ENCODE measurements at regions not wholly inside any gene's neighbourhood (a gene's known extent, or its start where the extent isn't known, plus 50 kb on each side); places are given as distances from the start of the nearest gene placed in this dataset.

- no peak overlapping the region for H3K18ac ChIP-seq (ENCODE audit: low read depth, low read length)
- H3K9me1 ChIP-seq (ENCODE audit: insufficient read depth, low read length): no peaks in the 10 kb centered on the region
- H3K14ac ChIP-seq (replicated peaks; ENCODE audit: low read depth, low read length): no peak overlapping the region
- no peak overlapping the region for H2AK9ac ChIP-seq (replicated peaks; ENCODE audit: low read depth, low read length, poor library complexity)
- no CpG with 5 or more reads among the region's 5 CpGs for WGBS, 2 experiments (ENCODE audit: extremely low coverage in 2 of 2, insufficient read length in 1 of 2)
- H3K23ac ChIP-seq (ENCODE audit: low read depth, low read length): no peak overlapping the region
- ChIA-PET POLR2A (ENCODE audit: unreplicated experiment) (no interaction called here), CTCF (no interaction called here)
- H3K4me2 ChIP-seq (ENCODE audit: low read depth, low read length): no peak overlapping the region
- no peaks in the 10 kb centered on the region for H4K20me1 ChIP-seq (ENCODE audit: insufficient read depth, low read length)
- H2BK15ac ChIP-seq (ENCODE audit: low read depth, low read length): no peak overlapping the region
- H3K79me1 ChIP-seq (ENCODE audit: low read depth in 1 of 2, low read length in 2 of 2): no peaks in the 10 kb centered on the region
- H3K27me3 ChIP-seq (ENCODE audit: control insufficient read depth, insufficient read depth, low read length): no peaks in the 10 kb centered on the region
- no peak overlapping the region for H3K27ac ChIP-seq (ENCODE audit: insufficient read depth, low read length)
- no peak overlapping the region for H2BK5ac ChIP-seq (ENCODE audit: low read depth, low read length, poor library complexity, severe bottlenecking)
- no peaks in the 10 kb centered on the region for H3K36me3 ChIP-seq (ENCODE audit: control insufficient read depth, insufficient read depth, low read length)
- H3K56ac ChIP-seq (ENCODE audit: extremely low read depth, insufficient read depth, low read length): no peak overlapping the region
- dilution Hi-C loops (cut with HindIII; ENCODE audit: low sequenced_read_pairs, unreplicated experiment): no loop called here
- no peak overlapping the region for H3K4me3 ChIP-seq (ENCODE audit: insufficient read depth, low read depth, low read length)
- 0 out of 2 replicates have a peak, but pooled peaks cover 2% of the 10 kb centered on the region for H3K9me3 ChIP-seq (ENCODE audit: control insufficient read depth, insufficient read depth, low read length)
- H3K4ac ChIP-seq (ENCODE audit: low read depth, low read length): no peak overlapping the region
- DNase-seq: no peak
- no peak overlapping the region for H2BK20ac ChIP-seq (ENCODE audit: low read depth, low read length)
- intact Hi-C loops (cut with micrococcal nuclease): no loop called here
- no peak overlapping the region for H4K8ac ChIP-seq (ENCODE audit: low read depth in 2 of 2, low read length in 2 of 2)
- H4K91ac ChIP-seq (ENCODE audit: insufficient read depth, low read depth, low read length): no peak overlapping the region
- no peak overlapping the region for H4K5ac ChIP-seq (ENCODE audit: low read depth, low read length)
- in situ Hi-C loops (cut with MboI; ENCODE audit: low sequenced_read_pairs): no loop called here
- TF ChIP-seq CHD1 (IDR thresholded peaks at IDR 0.05; ENCODE audit: low read depth, low read length) (no peak), RFX5 (IDR thresholded peaks at IDR 0.05; ENCODE audit: low read depth, low read length) (no peak), SMC3 (IDR thresholded peaks at IDR 0.05; ENCODE audit: low read depth, low read length) (no peak), MAZ (IDR thresholded peaks at IDR 0.05; ENCODE audit: borderline replicate concordance, low read depth, low read length) (no peak), POLR2A (IDR thresholded peaks at IDR 0.05; ENCODE audit: low read depth, low read length) (no peak), CEBPB (IDR thresholded peaks at IDR 0.05; ENCODE audit: low read depth, low read length) (no peak), CTCF (conservative IDR thresholded peaks at IDR 0.05; ENCODE audit: low read depth, low read length) (no peak), RCOR1 (IDR thresholded peaks at IDR 0.05; ENCODE audit: insufficient replicate concordance, low read length) (no peak), NFE2L2 (IDR thresholded peaks at IDR 0.05; ENCODE audit: low read depth, low read length) (no peak), FOS (IDR thresholded peaks at IDR 0.05; ENCODE audit: low read depth, low read length) (no peak), MAFK (IDR thresholded peaks at IDR 0.05; ENCODE audit: low read depth, low read length) (no peak)
- no peak overlapping the region for H2BK120ac ChIP-seq (ENCODE audit: low read depth, low read length)
- H3K9ac ChIP-seq (ENCODE audit: low read depth, low read length): no peak overlapping the region
- BruUV-seq (replicated peaks): no TSS peak
- ATAC-seq (ENCODE audit: low read depth): no peak
- no peak overlapping the region for H2AFZ ChIP-seq (replicated peaks; ENCODE audit: low read length, poor library complexity)
- H2AK5ac ChIP-seq (ENCODE audit: low read depth, low read length): no peak overlapping the region
- H3K4me1 ChIP-seq (ENCODE audit: control insufficient read depth, insufficient read depth, low read length): no peaks in the 10 kb centered on the region
Measured at GRCh38 chr7:152511736-152512135, 75.9 kb upstream of the KMT2C start.
